Fibroblast of the aortic adventitia (primary cell): ENCODE measurements at regions not wholly inside any gene's neighbourhood (a gene's known extent, or its start where the extent isn't known, plus 50 kb on each side); places are given as distances from the start of the nearest gene placed in this dataset.

Experiments used
- DNase-seq: peaks from one replicate; pipeline ENCODE4 v3.0.0-alpha.2; 2010; ENCODE audit warnings: low read depth
- H3K4me3 ChIP-seq: 2 replicates; pipeline ENCODE4 v1.5.1; 2011; ENCODE audit warnings: low read depth, mild to moderate bottlenecking, control low read depth, low read length, moderate library complexity
- TF ChIP-seq, protein P1 (sequence below): IDR thresholded peaks from 2 replicates; pipeline ENCODE4 v1.5.1; 2011; ENCODE audit warnings: mild to moderate bottlenecking, low read length, control low read depth, inconsistent platforms; ENCODE audit not compliant: insufficient read depth

DNA sequence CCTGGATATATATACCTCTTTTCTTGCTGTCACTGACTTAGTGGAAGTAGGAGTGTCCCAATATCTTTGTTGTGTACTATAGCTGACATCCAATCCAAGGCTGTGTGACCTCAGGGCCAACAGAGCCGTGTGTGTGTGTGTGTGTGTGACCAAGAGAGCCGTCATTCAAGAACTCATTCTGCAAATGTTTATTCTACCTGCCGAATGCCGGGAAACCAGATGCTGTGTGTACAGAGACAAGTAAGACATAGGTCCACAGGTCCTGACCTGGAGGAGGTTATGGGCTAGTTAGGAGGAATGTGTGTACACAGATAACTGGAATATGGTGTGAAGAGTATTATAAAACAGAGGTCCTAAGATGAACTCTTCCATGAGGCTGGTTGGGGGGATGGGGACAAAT lies 190.0 kb downstream of the DHX35 start:
- H3K4me3 ChIP-seq: no peak overlapping the region
- DNase-seq: no peak
- TF ChIP-seq, protein P1, sequence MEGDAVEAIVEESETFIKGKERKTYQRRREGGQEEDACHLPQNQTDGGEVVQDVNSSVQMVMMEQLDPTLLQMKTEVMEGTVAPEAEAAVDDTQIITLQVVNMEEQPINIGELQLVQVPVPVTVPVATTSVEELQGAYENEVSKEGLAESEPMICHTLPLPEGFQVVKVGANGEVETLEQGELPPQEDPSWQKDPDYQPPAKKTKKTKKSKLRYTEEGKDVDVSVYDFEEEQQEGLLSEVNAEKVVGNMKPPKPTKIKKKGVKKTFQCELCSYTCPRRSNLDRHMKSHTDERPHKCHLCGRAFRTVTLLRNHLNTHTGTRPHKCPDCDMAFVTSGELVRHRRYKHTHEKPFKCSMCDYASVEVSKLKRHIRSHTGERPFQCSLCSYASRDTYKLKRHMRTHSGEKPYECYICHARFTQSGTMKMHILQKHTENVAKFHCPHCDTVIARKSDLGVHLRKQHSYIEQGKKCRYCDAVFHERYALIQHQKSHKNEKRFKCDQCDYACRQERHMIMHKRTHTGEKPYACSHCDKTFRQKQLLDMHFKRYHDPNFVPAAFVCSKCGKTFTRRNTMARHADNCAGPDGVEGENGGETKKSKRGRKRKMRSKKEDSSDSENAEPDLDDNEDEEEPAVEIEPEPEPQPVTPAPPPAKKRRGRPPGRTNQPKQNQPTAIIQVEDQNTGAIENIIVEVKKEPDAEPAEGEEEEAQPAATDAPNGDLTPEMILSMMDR: no peak

DNA sequence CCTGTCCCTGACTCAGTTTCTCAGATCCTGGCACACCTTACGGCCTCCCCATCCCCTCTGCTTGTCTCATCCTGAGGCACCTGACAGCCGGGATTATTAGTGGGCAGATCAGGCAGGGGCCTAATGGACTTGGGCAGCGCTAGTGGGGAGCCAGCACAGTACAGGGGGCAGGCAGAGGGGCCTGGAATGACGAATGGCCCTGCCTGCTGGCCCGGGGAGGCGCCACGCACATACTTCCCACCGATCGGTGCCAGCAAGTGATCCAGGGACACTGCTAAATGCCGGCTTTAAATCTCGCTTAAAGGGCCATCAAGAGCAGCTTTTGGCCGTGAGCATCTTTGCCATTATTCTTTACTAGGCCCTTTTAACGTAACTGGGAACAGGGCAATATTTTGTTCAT lies 188.4 kb downstream of the DHX35 start:
- TF ChIP-seq, protein P1: no peak
- H3K4me3 ChIP-seq: no peak overlapping the region

DNA sequence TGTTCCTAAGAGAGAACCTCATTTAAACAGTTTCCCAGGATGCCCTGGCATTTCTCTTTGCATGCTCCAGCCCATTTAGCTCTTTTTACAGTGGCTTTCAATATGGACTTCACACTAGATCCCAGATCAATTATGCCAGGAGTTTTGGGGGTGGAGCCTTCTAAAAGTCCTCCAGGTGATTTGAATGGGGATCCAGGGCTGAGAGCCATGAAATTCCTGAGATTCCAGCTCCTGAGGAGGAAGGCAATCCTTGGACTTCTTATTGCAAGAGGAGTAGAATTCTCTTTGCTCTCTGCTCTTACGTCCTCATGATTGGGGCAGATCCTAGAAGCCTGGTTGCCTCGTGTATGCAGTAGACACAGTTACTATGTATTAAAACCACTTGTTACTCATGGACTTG lies 184.2 kb downstream of the DHX35 start:
- H3K4me3 ChIP-seq: no peak overlapping the region
- TF ChIP-seq, protein P1: no peak
- DNase-seq: no peak

More for the DNA sequence above, 188.4 kb downstream of the DHX35 start:
- no peak for DNase-seq

DNA sequence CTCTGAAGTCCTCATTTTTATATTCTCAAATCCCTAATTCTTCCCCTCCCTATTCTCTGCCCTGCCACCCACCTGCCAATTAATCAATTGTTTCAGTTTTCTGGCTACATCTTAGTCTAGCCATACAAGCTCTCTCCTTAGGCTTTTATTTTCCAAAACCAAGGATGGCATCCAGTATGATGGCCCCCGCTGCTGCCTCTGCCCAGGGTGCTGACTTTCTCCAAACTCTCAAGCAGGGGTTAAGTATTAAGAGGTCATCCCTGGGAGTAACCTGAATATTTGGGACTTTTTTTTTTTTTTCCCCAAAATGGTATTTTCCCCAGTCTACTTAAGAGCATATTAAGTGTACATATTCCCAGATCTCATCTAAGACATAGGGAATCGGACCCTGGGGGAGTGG lies 183.8 kb downstream of the DHX35 start:
- DNase-seq: no peak
- no peak overlapping the region for H3K4me3 ChIP-seq
- TF ChIP-seq, protein P1: no peak

DNA sequence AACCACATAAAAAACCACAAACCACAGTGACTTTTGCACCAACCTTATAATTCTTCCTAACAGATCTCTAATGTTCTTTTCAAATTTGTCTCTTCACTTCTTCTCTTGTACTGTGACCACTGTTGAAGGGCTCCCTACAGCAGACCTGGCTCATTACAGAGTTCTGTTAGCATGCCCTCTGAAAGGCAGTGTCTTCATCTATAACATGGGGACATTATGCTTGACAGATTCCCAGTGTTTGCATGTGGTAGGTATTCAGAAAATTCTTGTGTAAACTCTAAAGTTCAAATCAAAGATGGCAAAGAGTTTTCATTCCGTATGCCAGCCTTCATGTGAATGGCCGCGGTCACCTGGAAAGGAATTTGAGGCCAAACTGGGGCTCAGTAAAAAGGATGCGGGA lies 182.6 kb downstream of the DHX35 start:
- TF ChIP-seq, protein P1: no peak
- H3K4me3 ChIP-seq: no peak overlapping the region
- no peak for DNase-seq

DNA sequence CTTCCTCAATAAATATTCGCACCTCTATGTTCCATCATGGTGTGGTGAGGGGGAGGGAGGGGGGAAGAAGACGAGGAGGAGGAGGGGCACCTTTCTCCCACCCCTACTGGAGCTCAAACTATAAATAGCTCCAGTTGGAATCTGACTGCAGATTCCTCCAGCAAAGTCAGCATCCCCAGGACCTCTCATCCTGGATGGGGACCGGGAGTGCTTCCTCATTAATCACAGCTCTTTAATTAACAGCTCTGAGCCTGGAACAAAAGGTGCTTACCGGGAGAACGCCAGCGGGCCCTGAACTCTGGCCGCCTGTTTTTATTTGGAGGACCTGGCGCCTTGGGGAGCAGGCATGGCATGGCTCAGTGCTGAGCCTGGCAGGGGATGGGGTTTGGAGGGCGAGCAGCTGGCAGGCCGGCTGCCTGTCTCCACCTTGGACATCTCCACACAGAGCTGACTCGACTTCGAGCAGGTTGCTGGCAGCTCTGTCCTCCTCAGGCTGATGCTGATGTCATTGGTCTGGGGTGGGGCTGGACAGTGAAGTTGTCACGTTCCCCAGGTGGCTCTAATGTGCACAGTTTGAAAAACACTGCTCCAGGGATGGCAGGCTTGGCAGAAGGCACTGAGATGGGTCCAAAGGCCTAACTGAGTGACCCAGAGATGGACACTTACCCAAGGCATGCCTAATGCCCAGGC lies 180.4 kb downstream of the DHX35 start:
- no peak for DNase-seq
- no peak overlapping the region for H3K4me3 ChIP-seq
- TF ChIP-seq, protein P1: no peak

DNA sequence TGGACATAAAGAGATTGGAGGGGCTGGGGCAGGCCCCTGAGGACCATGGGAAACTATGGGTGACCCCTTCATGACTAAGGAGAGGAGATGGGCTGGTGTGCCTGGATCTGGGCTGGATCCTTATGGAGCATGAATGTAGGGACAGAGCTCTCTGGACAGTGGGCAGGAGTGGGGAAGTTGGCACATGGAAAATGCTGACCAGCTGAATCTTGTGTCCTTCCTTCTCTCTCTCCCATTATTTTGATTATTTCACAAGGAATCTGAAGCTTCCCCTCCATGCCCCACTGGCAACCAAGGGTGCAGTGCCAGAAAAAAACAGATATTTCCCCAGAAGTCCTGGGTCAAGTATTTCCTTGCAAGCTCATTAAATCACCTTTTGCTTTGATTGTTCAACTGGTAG lies 175.2 kb downstream of the DHX35 start:
- H3K4me3 ChIP-seq: no peak overlapping the region
- DNase-seq: no peak
- TF ChIP-seq, protein P1: no peak
